A673 (cell line): ENCODE measurements at regions not wholly inside any gene's neighbourhood (a gene's known extent, or its start where the extent isn't known, plus 50 kb on each side); places are given as distances from the start of the nearest gene placed in this dataset.

Source experiments
- BruUV-seq: library from RNA; stranded (reverse); fragments of 400-500 nt; replicated peaks from 2 replicates; lab custom pipeline; 2021; lab: Mats Ljungman, UMichigan
- CTCF ChIA-PET: fragments of 300-600 bp; sonication (Branson Sonifier 250); formaldehyde crosslinking; loops from one replicate; lab custom pipeline; 2022; ENCODE audit warnings: antibody characterized with exemption; lab: Charles Lee
- POLR2A ChIA-PET: fragments of 300-600 bp; sonication (Branson Sonifier 250); formaldehyde crosslinking; loops from one replicate; lab custom pipeline; 2022; ENCODE audit warnings: antibody characterized with exemption; ENCODE audit not compliant: low non-redundant PET; lab: Charles Lee
- DNase-seq: peaks from one replicate; pipeline ENCODE4 v3.0.0-alpha.2; 2015; ENCODE audit warnings: low spot score
- H3K27ac ChIP-seq: fragments of 200-600 bp; sonication (generic); 2 replicates; pipeline ENCODE4 v1.5.1; 2016; ENCODE audit warnings: mixed run types, low read depth, mild to moderate bottlenecking, mixed read lengths, antibody characterized with exemption, low read length; ENCODE audit not compliant: poor library complexity, severe bottlenecking
- H3K27me3 ChIP-seq: fragments of 200-600 bp; sonication (generic); replicated peaks from 2 replicates; pipeline ENCODE4 v1.6.1; 2017; ENCODE audit warnings: mixed run types, low read depth, mild to moderate bottlenecking, mixed read lengths, antibody characterized with exemption, low read length; ENCODE audit not compliant: insufficient read depth, poor library complexity
- H3K36me3 ChIP-seq: fragments of 200-600 bp; sonication (generic); 2 replicates; pipeline ENCODE4 v1.6.1; 2016; ENCODE audit warnings: mixed run types, mild to moderate bottlenecking, mixed read lengths, antibody characterized with exemption, low read length; ENCODE audit not compliant: insufficient read depth, poor library complexity, severe bottlenecking
- H3K4me1 ChIP-seq: fragments of 200-600 bp; sonication (generic); 2 replicates; pipeline ENCODE4 v1.6.1; 2017; ENCODE audit warnings: mixed run types, mild to moderate bottlenecking, mixed read lengths, antibody characterized with exemption, low read length; ENCODE audit not compliant: insufficient read depth, poor library complexity, severe bottlenecking
- H3K4me3 ChIP-seq: fragments of 200-600 bp; sonication (generic); 2 replicates; pipeline ENCODE4 v1.5.1; 2016; ENCODE audit warnings: low read depth, mixed run types, mild to moderate bottlenecking, mixed read lengths, low read length; ENCODE audit not compliant: poor library complexity, severe bottlenecking
- H3K9me3 ChIP-seq: fragments of 200-600 bp; sonication (generic); 2 replicates; pipeline ENCODE4 v1.6.1; 2016; ENCODE audit warnings: mixed run types, low read depth, mild to moderate bottlenecking, mixed read lengths, antibody characterized with exemption, low read length; ENCODE audit not compliant: poor library complexity, severe bottlenecking
- EZH2 ChIP-seq: fragments of 200-600 bp; sonication (generic); IDR thresholded peaks from 2 replicates; pipeline ENCODE4 v1.6.1; 2017; ENCODE audit warnings: borderline replicate concordance, low read depth, mild to moderate bottlenecking, mixed read lengths, antibody characterized with exemption, low read length; ENCODE audit not compliant: poor library complexity, severe bottlenecking
- intact Hi-C: fragments of 100-400 bp; cut with micrococcal nuclease; formaldehyde crosslinking; loops from one replicate; pipeline ENCODE4 v1.10.0; 2022; ENCODE audit not compliant: unreplicated experiment
- TF ChIP-seq, protein P1 (sequence below): fragments of 300-800, 200-600 bp; sonication (generic); conservative IDR thresholded peaks from 2 replicates; pipeline ENCODE4 v1.5.1; 2017; ENCODE audit warnings: low read depth, mild to moderate bottlenecking, antibody characterized with exemption, low read length, moderate library complexity, mixed read lengths

DNA sequence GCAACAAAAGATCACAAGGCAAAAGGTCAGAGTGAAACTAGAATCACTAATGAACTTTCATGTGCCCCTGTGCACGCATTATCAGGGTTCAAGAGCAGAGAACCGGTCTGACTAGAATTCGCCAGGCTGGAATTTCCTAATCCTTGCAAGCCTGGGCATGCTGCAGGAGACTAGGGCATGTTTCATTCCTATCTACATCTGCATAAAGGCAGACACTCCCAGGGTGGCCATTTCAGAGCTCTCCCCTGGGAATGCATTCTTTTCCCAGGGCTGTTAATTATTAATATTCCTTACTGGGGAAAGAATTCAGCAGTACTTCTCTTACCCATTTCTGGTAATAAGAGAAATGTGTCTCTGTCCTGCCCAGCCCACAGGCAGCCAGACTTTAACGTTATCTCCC lies 90.5 kb downstream of the CDC14C start:
- ChIA-PET POLR2A (no interaction called here), CTCF (no interaction called here)
- Histone ChIP-seq H3K27ac (no peak overlapping the region), H3K9me3 (peaks cover 24% of the 10 kb centered on the region), H3K27me3 (no peaks in the 10 kb centered on the region), H3K4me3 (no peak overlapping the region), H3K36me3 (no peaks in the 10 kb centered on the region), H3K4me1 (no peaks in the 10 kb centered on the region)
- no peak for DNase-seq
- no peak for TF ChIP-seq EZH2
- TF ChIP-seq, protein P1, sequence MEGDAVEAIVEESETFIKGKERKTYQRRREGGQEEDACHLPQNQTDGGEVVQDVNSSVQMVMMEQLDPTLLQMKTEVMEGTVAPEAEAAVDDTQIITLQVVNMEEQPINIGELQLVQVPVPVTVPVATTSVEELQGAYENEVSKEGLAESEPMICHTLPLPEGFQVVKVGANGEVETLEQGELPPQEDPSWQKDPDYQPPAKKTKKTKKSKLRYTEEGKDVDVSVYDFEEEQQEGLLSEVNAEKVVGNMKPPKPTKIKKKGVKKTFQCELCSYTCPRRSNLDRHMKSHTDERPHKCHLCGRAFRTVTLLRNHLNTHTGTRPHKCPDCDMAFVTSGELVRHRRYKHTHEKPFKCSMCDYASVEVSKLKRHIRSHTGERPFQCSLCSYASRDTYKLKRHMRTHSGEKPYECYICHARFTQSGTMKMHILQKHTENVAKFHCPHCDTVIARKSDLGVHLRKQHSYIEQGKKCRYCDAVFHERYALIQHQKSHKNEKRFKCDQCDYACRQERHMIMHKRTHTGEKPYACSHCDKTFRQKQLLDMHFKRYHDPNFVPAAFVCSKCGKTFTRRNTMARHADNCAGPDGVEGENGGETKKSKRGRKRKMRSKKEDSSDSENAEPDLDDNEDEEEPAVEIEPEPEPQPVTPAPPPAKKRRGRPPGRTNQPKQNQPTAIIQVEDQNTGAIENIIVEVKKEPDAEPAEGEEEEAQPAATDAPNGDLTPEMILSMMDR: no peak
- BruUV-seq: no TSS peak
- intact Hi-C loops: no loop called here

DNA sequence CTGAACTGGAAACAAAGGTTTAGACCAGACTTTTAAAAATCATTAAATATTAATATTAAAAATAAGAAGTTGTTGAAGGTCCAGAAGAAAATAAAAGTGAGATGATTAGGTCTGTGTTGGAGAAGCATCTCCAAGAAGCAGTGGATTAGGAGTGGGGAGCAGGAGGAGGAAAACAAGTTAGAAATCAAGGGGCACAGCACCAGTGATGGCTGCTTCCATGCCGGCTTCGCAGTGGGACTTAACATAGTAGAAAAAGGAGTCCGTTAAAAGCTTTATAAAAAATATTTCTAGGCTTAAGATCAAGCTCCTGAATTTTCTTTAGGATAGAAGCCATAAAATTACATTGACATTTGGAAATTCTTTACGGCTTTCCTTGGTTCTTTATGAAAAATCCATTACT lies 95.8 kb downstream of the CDC14C start:
- Histone ChIP-seq H3K27me3 (no peaks in the 10 kb centered on the region), H3K36me3 (no peaks in the 10 kb centered on the region), H3K4me1 (no peaks in the 10 kb centered on the region), H3K27ac (no peak overlapping the region), H3K9me3 (peaks cover 9% of the 10 kb centered on the region), H3K4me3 (no peak overlapping the region)
- BruUV-seq: no TSS peak
- TF ChIP-seq EZH2: no peak
- TF ChIP-seq, protein P1: no peak
- ChIA-PET CTCF (no interaction called here), POLR2A (no interaction called here)
- DNase-seq: no peak
- intact Hi-C loops: no loop called here

DNA sequence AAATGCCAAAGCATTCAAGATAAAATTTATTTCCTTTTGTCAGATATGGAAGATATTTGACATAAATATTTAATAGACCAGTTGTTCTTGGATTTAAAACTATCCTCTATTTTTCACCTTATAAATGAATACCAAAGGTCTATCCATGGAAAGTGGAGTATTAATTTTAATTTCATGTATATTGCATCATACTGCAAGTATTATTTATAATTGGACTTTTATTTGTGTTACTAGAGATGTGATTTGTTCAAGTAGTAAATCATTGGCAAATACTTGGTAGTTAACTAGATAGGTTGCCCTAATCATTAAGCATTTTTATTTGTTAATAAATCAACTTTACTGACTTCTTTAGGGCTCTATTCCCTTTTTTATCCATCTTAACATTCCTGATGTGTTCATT lies 98.1 kb downstream of the CDC14C start:
- H3K27me3 ChIP-seq: no peaks in the 10 kb centered on the region
- H3K9me3 ChIP-seq: peaks cover 12% of the 10 kb centered on the region
- BruUV-seq: no TSS peak
- TF ChIP-seq EZH2: no peak
- TF ChIP-seq, protein P1: no peak
- H3K4me1 ChIP-seq: no peaks in the 10 kb centered on the region
- POLR2A ChIA-PET: no interaction called here
- CTCF ChIA-PET: no interaction called here
- no peak overlapping the region for H3K4me3 ChIP-seq
- H3K36me3 ChIP-seq: no peaks in the 10 kb centered on the region
- no peak overlapping the region for H3K27ac ChIP-seq
- DNase-seq: no peak
- intact Hi-C loops: no loop called here
